A549 (cell line): ENCODE measurements at regions not wholly inside any gene's neighbourhood (a gene's known extent, or its start where the extent isn't known, plus 50 kb on each side); places are given as distances from the start of the nearest gene placed in this dataset.
"Not testable (repeated sequence)": the region's sequence is repeated elsewhere in the genome, so short reads cannot be mapped to it uniquely, and the experiment has no call there.

Source experiments
- ATAC-seq, 2 experiments: fragments of 200-7000 bp in 1 of 2; fragments of >200 bp in 1 of 2; cut with Nextera tagmentation in 1 of 2; cut with Tn5 transposase in 1 of 2; 3 replicates each; pipeline versions ENCODE4 v1.8.0 to v1.9.1; 2018 to 2020; ENCODE audit warnings: mild to moderate bottlenecking in 1 of 2, moderate library complexity in 1 of 2
- CTCF ChIA-PET: fragments of 300-600 bp; sonication (Branson Sonifier 250); formaldehyde crosslinking; extraction: SDS; loops from one replicate; lab custom pipeline; 2021; ENCODE audit warnings: antibody characterized with exemption, inconsistent platforms; lab: Yijun Ruan, JAX
- POLR2A ChIA-PET: fragments of 350-600 bp; formaldehyde crosslinking; extraction: SDS; loops from one replicate; lab custom pipeline; 2021; ENCODE audit warnings: antibody characterized with exemption, inconsistent platforms; lab: Yijun Ruan, JAX
- DNase-seq, 2 experiments: peaks; one replicate each; pipeline versions ENCODE4 v3.0.0 to v3.0.0-alpha.2; 2011 to 2016; ENCODE audit warnings: low read depth in 1 of 2, low spot score in 1 of 2
- FAIRE-seq: peaks from 2 replicates; lab custom pipeline; 2011; peaks lifted over from hg19 to GRCh38; lab: Jason Lieb, UNC
- H3K27ac ChIP-seq, 2 experiments: fragments of >200 bp; sonication (Bioruptor Twin); formaldehyde crosslinking; 3 replicates each; pipeline ENCODE4 v1.5.1; 2016 to 2017
- H3K4me1 ChIP-seq: fragments of >200 bp; sonication (Bioruptor Twin); formaldehyde crosslinking; 3 replicates; pipeline ENCODE4 v1.6.1; 2016
- H3K4me2 ChIP-seq: fragments of >200 bp; sonication (Bioruptor Twin); formaldehyde crosslinking; 3 replicates; pipeline ENCODE4 v1.6.1; 2016
- H3K4me3 ChIP-seq: fragments of >200 bp; sonication (Bioruptor Twin); formaldehyde crosslinking; 3 replicates; pipeline ENCODE4 v1.5.1; 2016
- H3K9me3 ChIP-seq: fragments of >200 bp; sonication (Bioruptor Twin); formaldehyde crosslinking; 3 replicates; pipeline ENCODE4 v1.6.1; 2016
- CBX2 ChIP-seq: fragments of 200-600 bp; sonication (generic); IDR thresholded peaks from 2 replicates; pipeline ENCODE4 v1.6.1; 2016; ENCODE audit warnings: low read depth, mild to moderate bottlenecking, borderline replicate concordance
- CBX8 ChIP-seq: fragments of 200-600 bp; sonication (generic); IDR thresholded peaks from 2 replicates; pipeline ENCODE4 v1.6.1; 2016
- CHD2 ChIP-seq: fragments of 150-350 bp; IDR thresholded peaks from 2 replicates; pipeline ENCODE4 v1.6.1; 2014; ENCODE audit warnings: low read length; ENCODE audit not compliant: partially characterized antibody
- ESRRA ChIP-seq: fragments of 150-350 bp; IDR thresholded peaks from 2 replicates; pipeline ENCODE4 v1.6.1; 2014; ENCODE audit warnings: mild to moderate bottlenecking, low read length, borderline replicate concordance
- FOSL2 ChIP-seq, 2 experiments: fragments of 450-650 bp in 1 of 2; fragments of >200 bp in 1 of 2; sonication (Bioruptor Twin) in 1 of 2; formaldehyde crosslinking; IDR thresholded peaks; 2 replicates each; pipeline versions ENCODE4 v1.5.0 to v1.6.1; 2016 to 2020; ENCODE audit warnings: mild to moderate bottlenecking in 1 of 2, moderate library complexity in 1 of 2
- FOXS1 ChIP-seq: fragments of 250-450 bp; sonication (Bioruptor Pico); IDR thresholded peaks from 2 replicates; pipeline ENCODE4 v1.5.0; 2020; ENCODE audit warnings: mild to moderate bottlenecking, moderate library complexity
- GATA3 ChIP-seq: IDR thresholded peaks from 2 replicates; pipeline ENCODE4 v1.6.1; 2012; ENCODE audit warnings: borderline replicate concordance
- HDAC2 ChIP-seq: fragments of 200-600 bp; sonication (generic); IDR thresholded peaks from 2 replicates; pipeline ENCODE4 v1.6.1; 2016
- HEYL ChIP-seq: fragments of 250-450 bp; sonication (Bioruptor Pico); IDR thresholded peaks from 2 replicates; pipeline ENCODE4 v1.8.0; 2021; ENCODE audit warnings: mild to moderate bottlenecking, moderate library complexity
- JUN ChIP-seq, 2 experiments: fragments of >200 bp; sonication (Bioruptor Twin); formaldehyde crosslinking; IDR thresholded peaks; 2 replicates in 1 of 2; 3 replicates in 1 of 2; pipeline ENCODE4 v1.6.1; 2016 to 2017
- JUNB ChIP-seq: fragments of >200 bp; sonication (Bioruptor Twin); formaldehyde crosslinking; IDR thresholded peaks from 2 replicates; pipeline ENCODE4 v1.6.1; 2016
- MAFK ChIP-seq: fragments of 450-650 bp; IDR thresholded peaks from 2 replicates; pipeline ENCODE4 v1.6.1; 2014; ENCODE audit not compliant: partially characterized antibody
- RAD21 ChIP-seq, 2 experiments: fragments of >200 bp in 1 of 2; sonication (Bioruptor Twin) in 1 of 2; formaldehyde crosslinking in 1 of 2; IDR thresholded peaks in 1 of 2; conservative IDR thresholded peaks in 1 of 2; 2 replicates in 1 of 2; 3 replicates in 1 of 2; pipeline ENCODE4 v1.6.1; 2012 to 2018; ENCODE audit warnings: inconsistent platforms in 1 of 2
- RARB ChIP-seq: fragments of 250-450 bp; sonication (Bioruptor Pico); IDR thresholded peaks from 2 replicates; pipeline ENCODE4 v1.8.0; 2021; ENCODE audit warnings: mild to moderate bottlenecking, moderate library complexity
- REST ChIP-seq: fragments of 200-600 bp; sonication (generic); IDR thresholded peaks from 2 replicates; pipeline ENCODE4 v1.6.1; 2016; ENCODE audit warnings: antibody characterized with exemption, mild to moderate bottlenecking, moderate library complexity
- RFX5 ChIP-seq: fragments of 450-650 bp; IDR thresholded peaks from 2 replicates; pipeline ENCODE4 v1.7.1; 2014; ENCODE audit warnings: antibody characterized with exemption, mild to moderate bottlenecking, moderate library complexity
- SMC3 ChIP-seq: fragments of >200 bp; sonication (Bioruptor Twin); formaldehyde crosslinking; IDR thresholded peaks from 3 replicates; pipeline ENCODE4 v1.6.1; 2018; ENCODE audit warnings: inconsistent platforms
- WGBS: methylation state at CpG from one replicate; pipeline ENCODE4 v1.1.6; 2017; ENCODE audit errors: missing lambda C conversion rate; 5-methylcytosine and 5-hydroxymethylcytosine counted together

- ChIA-PET POLR2A (no interaction called here), CTCF (no interaction called here)
- 23% methylated on average over 4 of the region's 4 CpGs for WGBS
- Histone ChIP-seq H3K4me1 (no peaks in the 10 kb centered on the region), H3K27ac (no peak overlapping the region), H3K9me3 (no peaks in the 10 kb centered on the region), H3K4me2 (no peak overlapping the region), H3K4me3 (no peak overlapping the region)
- no peak for DNase-seq
- no peak for FAIRE-seq
- no peak for TF ChIP-seq CBX8
- no peak for ATAC-seq
Measured at GRCh38 chr3:176219970-176220369, 977.3 kb downstream of the TBL1XR1 start.

- TF ChIP-seq MAFK, result peak; percentile 17
- no peak for TF ChIP-seq JUNB
- Histone ChIP-seq H3K4me2 (no peak overlapping the region), H3K27ac (no peak overlapping the region), H3K9me3 (no peaks in the 10 kb centered on the region), H3K4me1 (no peaks in the 10 kb centered on the region), H3K4me3 (no peak overlapping the region)
- ChIA-PET POLR2A (no interaction called here), CTCF (no interaction called here)
- ATAC-seq (no peak), DNase-seq (no peak), FAIRE-seq (no peak)
- 40% methylated on average over 1 of the region's 1 CpG for WGBS
Measured at GRCh38 chr3:176214758-176215157, 982.5 kb downstream of the TBL1XR1 start.

- H3K27ac ChIP-seq, CTCF ChIA-PET, H3K4me1 ChIP-seq, H3K4me3 ChIP-seq, POLR2A ChIA-PET, H3K4me2 ChIP-seq, FAIRE-seq, DNase-seq, H3K9me3 ChIP-seq, ATAC-seq: not testable (repeated sequence)
- WGBS, result no CpG with 5 or more reads among the region's 27 CpGs
Measured at GRCh38 chr3:176213314-176213713, 984.0 kb downstream of the TBL1XR1 start.

GRCh38 chr3:176208915-176209314 is 988.4 kb downstream of the TBL1XR1 start:
- ChIA-PET POLR2A (no interaction called here), CTCF (no interaction called here)

GRCh38 chr3:176208283-176208682 is 989.0 kb downstream of the TBL1XR1 start:
- ChIA-PET POLR2A (no interaction called here), CTCF (no interaction called here)
- no peaks in the 10 kb centered on the region for H3K4me1 ChIP-seq
- H3K4me2 ChIP-seq, result no peak overlapping the region
- no peak overlapping the region for H3K27ac ChIP-seq
- H3K4me3 ChIP-seq, result no peak overlapping the region
- no peaks in the 10 kb centered on the region for H3K9me3 ChIP-seq
- TF ChIP-seq CBX8, result no peak
- DNase-seq (no peak), ATAC-seq (no peak), FAIRE-seq (no peak)
- WGBS, result 8% methylated on average over 1 of the region's 1 CpG

More at GRCh38 chr3:176208915-176209314, 988.4 kb downstream of the TBL1XR1 start:
- no peaks in the 10 kb centered on the region for H3K4me1 ChIP-seq
- TF ChIP-seq HDAC2 (no peak), HEYL (CRISPR knock-in tag) (no peak), CBX2 (no peak), JUN (IDR thresholded peaks at IDR 0.05) (no peak), REST (no peak), CHD2 (no peak), FOSL2 (IDR thresholded peaks at IDR 0.05) (no peak), FOSL2 (CRISPR knock-in tag; IDR thresholded peaks at IDR 0.05) (no peak), SMC3 (no peak), RAD21 (conservative IDR thresholded peaks at IDR 0.05 in 1 of 2, IDR thresholded peaks at IDR 0.05 in 1 of 2) (no peak), FOXS1 (CRISPR knock-in tag) (no peak), ESRRA (no peak), RARB (CRISPR knock-in tag) (no peak), RFX5 (no peak), GATA3 (no peak)
- TF ChIP-seq, all 56 proteins: peak for 0
- H3K4me3 ChIP-seq, result no peak overlapping the region
- H3K4me2 ChIP-seq, result no peak overlapping the region
- no peak for FAIRE-seq
- H3K27ac ChIP-seq, result no peak overlapping the region
- no peak for ATAC-seq
- 31% methylated on average over 2 of the region's 2 CpGs for WGBS
- no peak for DNase-seq
- no peaks in the 10 kb centered on the region for H3K9me3 ChIP-seq
